Esophagus squamous epithelium (tissue), 4 donors: ENCODE measurements at regions not wholly inside any gene's neighbourhood (a gene's known extent, or its start where the extent isn't known, plus 50 kb on each side); places are given as distances from the start of the nearest gene placed in this dataset.

Experiments
- POLR2A ChIP-seq, 4 donors: fragments of 450-650 bp; IDR thresholded peaks; one replicate each; pipeline ENCODE4 v1.6.1; 2017; ENCODE audit warnings: antibody characterized with exemption in 4 of 4, mild to moderate bottlenecking in 4 of 4, moderate library complexity in 3 of 4
- TF ChIP-seq, protein P1 (sequence below), 6 experiments: fragments of 450-650 bp in 4 of 6; fragments of 200-600 bp in 2 of 6; sonication (generic) in 2 of 6; IDR thresholded peaks; one replicate each; pipeline ENCODE4 v1.5.1; 2016 to 2019; ENCODE audit warnings: antibody characterized with exemption in 6 of 6, mild to moderate bottlenecking in 4 of 6, moderate library complexity in 4 of 6

DNA sequence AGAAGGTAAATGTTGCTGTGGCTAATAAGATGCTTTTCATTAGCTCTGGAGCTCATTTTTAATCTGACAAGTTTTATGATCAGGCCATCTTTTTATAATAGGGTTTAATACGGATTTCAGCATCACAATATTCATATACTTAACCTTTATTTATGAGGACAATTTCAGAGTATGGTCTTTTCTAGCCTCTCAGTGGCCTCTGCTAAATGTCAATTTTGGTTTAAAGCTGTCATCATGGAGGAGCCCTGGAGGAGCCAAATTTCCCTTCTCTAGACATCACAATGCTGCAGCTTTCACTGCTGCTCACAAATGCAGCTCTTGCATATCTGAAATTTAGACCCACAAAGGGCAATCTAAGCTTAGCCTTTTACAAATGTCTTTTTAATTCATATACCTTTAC is 510.4 kb downstream of the PCDH7 start:
- no peak for TF ChIP-seq POLR2A (IDR thresholded peaks at IDR 0.05)
- TF ChIP-seq, protein P1, sequence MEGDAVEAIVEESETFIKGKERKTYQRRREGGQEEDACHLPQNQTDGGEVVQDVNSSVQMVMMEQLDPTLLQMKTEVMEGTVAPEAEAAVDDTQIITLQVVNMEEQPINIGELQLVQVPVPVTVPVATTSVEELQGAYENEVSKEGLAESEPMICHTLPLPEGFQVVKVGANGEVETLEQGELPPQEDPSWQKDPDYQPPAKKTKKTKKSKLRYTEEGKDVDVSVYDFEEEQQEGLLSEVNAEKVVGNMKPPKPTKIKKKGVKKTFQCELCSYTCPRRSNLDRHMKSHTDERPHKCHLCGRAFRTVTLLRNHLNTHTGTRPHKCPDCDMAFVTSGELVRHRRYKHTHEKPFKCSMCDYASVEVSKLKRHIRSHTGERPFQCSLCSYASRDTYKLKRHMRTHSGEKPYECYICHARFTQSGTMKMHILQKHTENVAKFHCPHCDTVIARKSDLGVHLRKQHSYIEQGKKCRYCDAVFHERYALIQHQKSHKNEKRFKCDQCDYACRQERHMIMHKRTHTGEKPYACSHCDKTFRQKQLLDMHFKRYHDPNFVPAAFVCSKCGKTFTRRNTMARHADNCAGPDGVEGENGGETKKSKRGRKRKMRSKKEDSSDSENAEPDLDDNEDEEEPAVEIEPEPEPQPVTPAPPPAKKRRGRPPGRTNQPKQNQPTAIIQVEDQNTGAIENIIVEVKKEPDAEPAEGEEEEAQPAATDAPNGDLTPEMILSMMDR (IDR thresholded peaks at IDR 0.05): no peak
